BLaER1 treated with 17β-estradiol and CSF1 and Interleukin-3, amounts not matched to agents 10 nM and 100 nM (cell line): ENCODE measurements at regions not wholly inside any gene's neighbourhood (a gene's known extent, or its start where the extent isn't known, plus 50 kb on each side); places are given as distances from the start of the nearest gene placed in this dataset.
A peak's percentile ranks its signal among the peaks of the same experiment; 100 is the strongest.

Source experiments
- H3K27ac ChIP-seq, 11 experiments: shearing (Covaris generic); formaldehyde crosslinking; 2 replicates each; pipeline ENCODE4 v1.8.1; 2022
- H3K27me3 ChIP-seq, 11 experiments: shearing (Covaris generic); formaldehyde crosslinking; 2 replicates each; pipeline ENCODE4 v1.8.1; 2022
- H3K36me3 ChIP-seq, 11 experiments: shearing (Covaris generic); formaldehyde crosslinking; 2 replicates each; pipeline ENCODE4 v1.8.1; 2022
- H3K4me1 ChIP-seq, 10 experiments: shearing (Covaris generic); formaldehyde crosslinking; 2 replicates each; pipeline ENCODE4 v1.8.1; 2022
- H3K4me2 ChIP-seq, 11 experiments: shearing (Covaris generic); formaldehyde crosslinking; 2 replicates each; pipeline ENCODE4 v1.8.1; 2022
- H3K4me3 ChIP-seq, 10 experiments: shearing (Covaris generic); formaldehyde crosslinking; 2 replicates each; pipeline ENCODE4 v1.8.1; 2022
- H3K9ac ChIP-seq, 11 experiments: shearing (Covaris generic); formaldehyde crosslinking; 2 replicates each; pipeline ENCODE4 v1.8.1; 2022
- H3K9me3 ChIP-seq, 11 experiments: shearing (Covaris generic); formaldehyde crosslinking; replicated peaks in 1 of 11; 2 replicates each; pipeline ENCODE4 v1.8.1; 2022
- H4K20me1 ChIP-seq, 11 experiments: shearing (Covaris generic); formaldehyde crosslinking; 2 replicates each; pipeline ENCODE4 v1.8.1; 2022
- Cebpa-rat ChIP-seq, 11 experiments: shearing (Covaris generic); IDR thresholded peaks; 2 replicates each; pipeline ENCODE4 v1.8.1; 2022

GRCh38 chr4:104722467-104722866 is 227.8 kb upstream of the CXXC4 start:
- TF ChIP-seq Cebpa-rat (IDR thresholded peaks at IDR 0.05) = no peak
- no peak overlapping the region for H3K9ac ChIP-seq

DNA sequence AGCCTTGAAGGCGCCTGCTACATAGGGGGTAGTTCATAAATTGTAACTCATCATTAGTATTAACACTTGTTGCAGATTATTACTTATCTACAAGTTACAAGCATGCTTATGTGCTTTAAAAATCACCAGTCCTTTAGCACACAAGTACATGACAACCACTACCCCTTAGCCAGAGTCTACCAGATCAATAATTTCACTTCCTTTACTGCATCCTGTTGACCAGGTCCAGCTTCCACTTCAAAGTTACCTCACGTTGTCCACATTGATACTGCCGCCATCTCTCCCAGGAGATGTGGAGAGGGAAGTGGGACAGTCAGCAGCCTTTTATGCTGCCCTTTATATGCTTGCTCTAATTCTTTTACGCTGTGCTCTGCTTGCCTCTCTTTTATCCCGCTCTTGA is 231.3 kb upstream of the CXXC4 start:
- no peak for TF ChIP-seq Cebpa-rat (IDR thresholded peaks at IDR 0.05)
- Histone ChIP-seq H4K20me1 (no peaks in the 10 kb centered on the region), H3K27ac (no peak overlapping the region), H3K36me3 (no peaks in the 10 kb centered on the region), H3K9ac (no peak overlapping the region), H3K4me2 (no peak overlapping the region), H3K4me3 (no peak overlapping the region), H3K9me3 (no peaks in the 10 kb centered on the region), H3K4me1 (no peaks in the 10 kb centered on the region), H3K27me3 (no peaks in the 10 kb centered on the region)

More at GRCh38 chr4:104722467-104722866, 227.8 kb upstream of the CXXC4 start:
- H3K27me3 ChIP-seq = no peaks in the 10 kb centered on the region
- H3K4me2 ChIP-seq = no peak overlapping the region
- H4K20me1 ChIP-seq = no peaks in the 10 kb centered on the region
- H3K9me3 ChIP-seq = no peaks in the 10 kb centered on the region
- no peak overlapping the region for H3K4me3 ChIP-seq
- no peak overlapping the region for H3K27ac ChIP-seq
- no peaks in the 10 kb centered on the region for H3K36me3 ChIP-seq
- H3K4me1 ChIP-seq = 0 out of 20 replicates have a peak, but pooled peaks cover 0 to 3% (median 0%) of the 10 kb centered on the region in 10 experiments

DNA sequence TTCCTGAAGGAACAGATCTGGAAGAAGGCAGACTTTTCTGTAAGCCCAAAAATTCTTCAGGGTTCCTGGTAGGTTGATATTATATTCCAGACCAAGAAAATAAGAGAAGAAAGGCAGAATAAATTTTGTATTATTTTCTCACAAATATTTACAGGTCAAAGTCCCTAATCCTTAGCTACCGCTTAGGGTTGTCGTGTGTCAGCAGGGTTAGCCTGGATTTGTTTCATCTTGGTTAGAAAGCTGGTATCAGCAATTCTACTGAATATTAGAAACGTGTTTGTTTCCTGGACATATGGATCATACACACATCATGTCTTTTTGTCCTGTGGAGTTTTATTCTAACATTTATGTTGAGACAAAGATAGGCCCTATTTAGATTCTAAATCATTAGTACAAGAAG is 232.9 kb upstream of the CXXC4 start:
- no peak overlapping the region for H3K4me2 ChIP-seq

GRCh38 chr4:104728380-104729122 is 233.9 kb upstream of the CXXC4 start:
- H3K4me2 ChIP-seq = no peak overlapping the region
- no peak overlapping the region for H3K9ac ChIP-seq
- H3K27ac ChIP-seq = no peak overlapping the region
- no peaks in the 10 kb centered on the region for H3K9me3 ChIP-seq
- H3K4me1 ChIP-seq = no peaks in the 10 kb centered on the region
- no peak overlapping the region for H3K4me3 ChIP-seq
- H3K36me3 ChIP-seq = no peaks in the 10 kb centered on the region
- H4K20me1 ChIP-seq = no peaks in the 10 kb centered on the region
- H3K27me3 ChIP-seq = no peaks in the 10 kb centered on the region
- TF ChIP-seq Cebpa-rat (IDR thresholded peaks at IDR 0.05) = no peak

More for the DNA sequence above, 232.9 kb upstream of the CXXC4 start:
- no peak overlapping the region for H3K4me3 ChIP-seq
- H3K9ac ChIP-seq = no peak overlapping the region
- H3K4me1 ChIP-seq = no peaks in the 10 kb centered on the region
- H4K20me1 ChIP-seq = no peaks in the 10 kb centered on the region
- TF ChIP-seq Cebpa-rat (IDR thresholded peaks at IDR 0.05) = no peak
- H3K9me3 ChIP-seq = no peaks in the 10 kb centered on the region
- no peaks in the 10 kb centered on the region for H3K36me3 ChIP-seq
- no peaks in the 10 kb centered on the region for H3K27me3 ChIP-seq
- H3K27ac ChIP-seq = no peak overlapping the region

DNA sequence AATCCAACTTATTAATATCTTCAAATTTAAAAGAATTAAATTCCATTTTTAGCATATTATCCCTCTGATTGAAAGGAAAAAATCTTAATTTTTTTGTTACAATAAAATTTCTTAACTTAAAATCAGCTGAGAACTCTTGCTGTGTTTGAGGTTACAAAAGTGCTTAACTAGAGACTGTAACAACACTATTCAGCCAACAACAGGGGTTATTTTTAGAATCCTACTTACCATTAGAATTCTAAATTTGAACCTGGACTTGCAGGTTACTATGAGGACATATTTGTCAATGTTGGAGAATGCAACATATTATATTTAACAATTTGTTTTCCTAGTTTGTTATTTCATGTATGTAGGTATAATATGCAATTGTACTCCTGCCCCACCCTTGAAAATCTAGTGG is 238.1 kb upstream of the CXXC4 start:
- H3K36me3 ChIP-seq = no peaks in the 10 kb centered on the region
- H3K9me3 ChIP-seq = no peaks in the 10 kb centered on the region
- no peak for TF ChIP-seq Cebpa-rat (IDR thresholded peaks at IDR 0.05)
- no peak overlapping the region for H3K4me2 ChIP-seq
- no peaks in the 10 kb centered on the region for H3K27me3 ChIP-seq
- H3K9ac ChIP-seq = no peak overlapping the region
- H3K4me3 ChIP-seq = no peak overlapping the region
- H3K4me1 ChIP-seq = peaks cover 0 to 19% (median 0%) of the 10 kb centered on the region in 10 experiments; a peak in 4 of 20 replicates
- no peak overlapping the region for H3K27ac ChIP-seq
- no peaks in the 10 kb centered on the region for H4K20me1 ChIP-seq

- Histone ChIP-seq H3K4me1 (peaks cover 0 to 19% (median 0%) of the 10 kb centered on the region in 10 experiments; a peak in 4 of 20 replicates), H4K20me1 (no peaks in the 10 kb centered on the region), H3K9me3 (no peaks in the 10 kb centered on the region), H3K36me3 (no peaks in the 10 kb centered on the region), H3K27me3 (no peaks in the 10 kb centered on the region), H3K9ac (no peak overlapping the region), H3K4me3 (no peak overlapping the region), H3K27ac (no peak overlapping the region), H3K4me2 (no peak overlapping the region)
- TF ChIP-seq Cebpa-rat (IDR thresholded peaks at IDR 0.05) = no peak
Measured at GRCh38 chr4:104735174-104735573, 240.5 kb upstream of the CXXC4 start.

DNA sequence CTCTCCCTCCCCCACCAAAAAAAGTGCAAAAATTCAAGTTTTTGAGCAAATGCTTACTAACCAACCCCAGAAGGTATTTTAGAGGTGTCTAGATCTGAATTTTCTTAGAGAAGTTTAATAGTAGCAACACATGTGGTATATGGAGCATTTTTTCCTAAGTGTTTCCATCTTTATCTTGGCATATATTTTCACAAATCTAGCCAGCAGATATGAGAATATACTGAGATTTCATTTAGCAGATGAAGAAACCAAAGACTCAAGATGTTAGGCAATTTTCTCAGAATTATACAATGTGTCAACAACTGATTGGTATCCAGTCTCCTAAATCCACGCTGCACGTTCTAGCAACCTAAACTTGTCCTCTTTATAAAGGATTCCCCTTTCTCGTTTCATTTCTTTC is 245.5 kb upstream of the CXXC4 start:
- no peak overlapping the region for H3K4me3 ChIP-seq
- H4K20me1 ChIP-seq = no peaks in the 10 kb centered on the region
- no peak overlapping the region for H3K27ac ChIP-seq
- no peak overlapping the region for H3K9ac ChIP-seq
- H3K4me1 ChIP-seq = peaks cover 14 to 37% (median 24%) of the 10 kb centered on the region in 10 experiments
- H3K27me3 ChIP-seq = no peaks in the 10 kb centered on the region
- no peaks in the 10 kb centered on the region for H3K36me3 ChIP-seq
- no peak for TF ChIP-seq Cebpa-rat (IDR thresholded peaks at IDR 0.05)
- H3K9me3 ChIP-seq = no peaks in the 10 kb centered on the region
- no peak overlapping the region for H3K4me2 ChIP-seq

- peak overlapping the region; percentile 55 to 79 (median 68) for H3K4me2 ChIP-seq
- peaks cover 14 to 26% (median 23%) of the 10 kb centered on the region in 10 experiments for H3K4me1 ChIP-seq
- no peak overlapping the region; a peak in 1 of 20 replicates for H3K4me3 ChIP-seq
- H3K27me3 ChIP-seq = no peaks in the 10 kb centered on the region
- H4K20me1 ChIP-seq = no peaks in the 10 kb centered on the region
- no peaks in the 10 kb centered on the region for H3K9me3 ChIP-seq
- H3K27ac ChIP-seq = peak overlapping the region in 10 of 11 experiments; percentile 4 to 57 (median 44); a peak in 14 of 22 replicates
- H3K9ac ChIP-seq = peak overlapping the region in 10 of 11 experiments; percentile 15 to 57 (median 40); a peak in 13 of 22 replicates
- H3K36me3 ChIP-seq = no peaks in the 10 kb centered on the region
- TF ChIP-seq Cebpa-rat (IDR thresholded peaks at IDR 0.05) = no peak
Measured at GRCh38 chr4:104743215-104743653, 248.5 kb upstream of the CXXC4 start.

DNA sequence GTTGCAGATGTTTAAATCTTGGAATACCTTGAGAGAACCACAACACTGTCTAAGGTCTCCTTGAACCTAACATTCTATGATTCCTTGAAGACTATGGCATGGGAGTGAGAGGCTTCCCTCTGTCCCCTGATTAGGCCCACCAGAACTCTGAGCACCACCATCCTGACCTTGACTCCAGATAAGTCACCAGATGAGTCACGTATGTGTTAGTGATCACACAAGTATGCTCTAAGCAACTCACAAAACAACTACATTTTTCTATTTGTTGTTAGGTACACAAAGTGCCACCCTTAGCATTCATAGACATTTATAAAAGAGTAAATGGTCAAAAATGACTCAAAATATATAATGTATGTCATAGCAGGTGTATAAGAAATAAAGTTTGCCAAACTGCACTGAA is 252.9 kb upstream of the CXXC4 start:
- Histone ChIP-seq H3K27ac (no peak overlapping the region), H3K9ac (no peak overlapping the region)

DNA sequence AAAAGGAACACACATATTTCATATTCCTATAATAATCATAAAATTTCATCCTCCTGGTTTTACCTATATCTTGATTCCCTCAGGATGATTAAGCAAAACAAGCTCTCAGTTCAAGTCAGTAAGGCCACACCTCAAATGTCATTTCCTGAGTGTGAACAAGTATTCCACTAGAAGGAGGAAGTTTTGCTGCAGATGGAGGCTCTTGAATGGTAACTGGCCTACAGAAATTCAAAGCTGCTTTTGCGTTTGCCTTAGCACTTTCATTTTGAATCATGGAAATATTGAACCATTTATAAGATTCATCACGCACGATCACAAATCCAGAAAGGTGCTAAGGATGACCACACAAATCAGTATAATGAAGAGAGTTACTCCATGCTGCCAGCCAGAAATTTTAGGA is 254.4 kb upstream of the CXXC4 start:
- TF ChIP-seq Cebpa-rat (IDR thresholded peaks at IDR 0.05) = no peak
- Histone ChIP-seq H3K27me3 (no peaks in the 10 kb centered on the region), H3K27ac (no peak overlapping the region), H3K9ac (no peak overlapping the region), H4K20me1 (no peaks in the 10 kb centered on the region), H3K4me3 (no peak overlapping the region), H3K9me3 (no peaks in the 10 kb centered on the region), H3K4me2 (peak overlapping the region in 2 of 11 experiments; percentile 4 to 25; a peak in 2 of 22 replicates), H3K4me1 (peaks cover 0 to 18% (median 7%) of the 10 kb centered on the region in 10 experiments; a peak in 13 of 20 replicates), H3K36me3 (no peaks in the 10 kb centered on the region)

More for the DNA sequence above, 252.9 kb upstream of the CXXC4 start:
- H3K36me3 ChIP-seq = no peaks in the 10 kb centered on the region
- no peaks in the 10 kb centered on the region for H4K20me1 ChIP-seq
- H3K4me1 ChIP-seq = peaks cover 9 to 32% (median 21%) of the 10 kb centered on the region in 10 experiments
- no peaks in the 10 kb centered on the region for H3K27me3 ChIP-seq
- TF ChIP-seq Cebpa-rat (IDR thresholded peaks at IDR 0.05) = no peak
- no peak overlapping the region for H3K4me2 ChIP-seq
- no peaks in the 10 kb centered on the region for H3K9me3 ChIP-seq
- H3K4me3 ChIP-seq = no peak overlapping the region
